ENCODE measurements at regions not wholly inside any gene's neighbourhood (a gene's known extent, or its start where the extent isn't known, plus 50 kb on each side); places are given as distances from the start of the nearest gene placed in this dataset.

DNA sequence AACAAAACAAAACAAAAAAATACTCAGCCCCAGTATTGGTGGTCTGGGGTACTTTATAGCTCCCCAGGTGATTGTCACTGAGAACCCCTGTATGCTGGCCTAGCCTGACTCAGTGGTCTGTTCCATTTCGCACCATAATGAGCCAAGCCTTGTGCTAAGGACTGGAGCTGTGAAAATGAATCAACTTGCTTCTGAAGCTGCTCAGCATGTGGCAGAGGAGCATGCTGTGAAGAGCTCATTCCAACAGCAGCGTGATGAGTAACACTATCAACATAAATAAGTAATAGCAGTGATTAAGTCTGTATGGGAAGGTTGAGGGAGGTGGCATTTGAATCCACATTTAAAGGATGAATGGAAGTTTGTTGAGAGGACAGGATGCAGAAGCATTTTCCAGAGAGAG is 67.2 kb upstream of the ATL2 start:
- no peak for TF ChIP-seq POLR2A (IDR thresholded peaks at IDR 0.05)
- no peak for TF ChIP-seq CTCF (IDR thresholded peaks at IDR 0.05)

Data from thyroid gland (tissue), 4 donors.